ENCODE measurements at regions not wholly inside any gene's neighbourhood (a gene's known extent, or its start where the extent isn't known, plus 50 kb on each side); places are given as distances from the start of the nearest gene placed in this dataset.
"Not testable (repeated sequence)": the region's sequence is repeated elsewhere in the genome, so short reads cannot be mapped to it uniquely, and the experiment has no call there.

DNA sequence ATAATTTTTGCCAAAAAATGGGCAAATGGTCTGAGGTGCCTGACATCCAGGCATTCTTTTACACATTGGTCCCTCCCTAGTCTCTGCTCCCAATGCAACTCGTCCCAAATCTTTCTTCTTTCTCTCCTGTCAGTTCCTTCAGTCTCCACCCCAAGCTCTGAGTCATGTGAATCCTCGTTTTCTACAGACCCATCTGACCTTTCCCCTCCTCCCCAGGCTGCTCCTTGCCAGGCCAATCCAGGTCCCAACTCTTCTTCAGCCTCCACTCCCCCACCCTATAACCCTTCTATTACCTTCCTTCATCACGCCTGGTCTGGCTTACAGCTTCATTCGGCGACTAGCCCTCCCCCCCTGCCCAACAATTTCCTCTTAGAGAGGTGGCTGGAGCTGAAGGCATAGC, 55.3 kb downstream of the BBS10 start:
- in situ Hi-C loops (cut with HindIII; ENCODE audit: low pct_unique_long_range_greater_than_20kb, low sequenced_read_pairs); DNase-seq (ENCODE audit: low read depth, low spot score): not testable (repeated sequence)

DNA sequence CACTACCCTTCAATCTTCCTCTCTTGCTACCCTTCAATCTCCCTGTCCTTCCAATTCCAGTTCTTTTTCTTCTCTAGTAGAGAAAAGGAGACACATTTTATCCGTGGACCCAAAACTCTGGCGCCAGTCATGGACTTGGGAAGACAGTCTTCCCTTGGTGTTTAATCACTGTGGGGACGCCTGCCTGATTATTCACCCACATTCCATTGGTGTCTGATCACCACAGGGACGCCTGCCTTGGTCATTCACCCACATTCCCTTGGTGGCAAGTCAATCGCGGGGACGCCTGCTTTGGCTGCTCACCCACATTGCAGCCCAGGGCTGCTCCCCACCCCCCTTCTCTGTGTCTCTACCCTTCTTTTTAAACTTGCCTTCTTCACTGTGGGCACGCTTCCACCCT, 55.9 kb downstream of the BBS10 start:
- in situ Hi-C loops (cut with HindIII; ENCODE audit: low pct_unique_long_range_greater_than_20kb, low sequenced_read_pairs); DNase-seq (ENCODE audit: low read depth, low spot score): not testable (repeated sequence)

DNA sequence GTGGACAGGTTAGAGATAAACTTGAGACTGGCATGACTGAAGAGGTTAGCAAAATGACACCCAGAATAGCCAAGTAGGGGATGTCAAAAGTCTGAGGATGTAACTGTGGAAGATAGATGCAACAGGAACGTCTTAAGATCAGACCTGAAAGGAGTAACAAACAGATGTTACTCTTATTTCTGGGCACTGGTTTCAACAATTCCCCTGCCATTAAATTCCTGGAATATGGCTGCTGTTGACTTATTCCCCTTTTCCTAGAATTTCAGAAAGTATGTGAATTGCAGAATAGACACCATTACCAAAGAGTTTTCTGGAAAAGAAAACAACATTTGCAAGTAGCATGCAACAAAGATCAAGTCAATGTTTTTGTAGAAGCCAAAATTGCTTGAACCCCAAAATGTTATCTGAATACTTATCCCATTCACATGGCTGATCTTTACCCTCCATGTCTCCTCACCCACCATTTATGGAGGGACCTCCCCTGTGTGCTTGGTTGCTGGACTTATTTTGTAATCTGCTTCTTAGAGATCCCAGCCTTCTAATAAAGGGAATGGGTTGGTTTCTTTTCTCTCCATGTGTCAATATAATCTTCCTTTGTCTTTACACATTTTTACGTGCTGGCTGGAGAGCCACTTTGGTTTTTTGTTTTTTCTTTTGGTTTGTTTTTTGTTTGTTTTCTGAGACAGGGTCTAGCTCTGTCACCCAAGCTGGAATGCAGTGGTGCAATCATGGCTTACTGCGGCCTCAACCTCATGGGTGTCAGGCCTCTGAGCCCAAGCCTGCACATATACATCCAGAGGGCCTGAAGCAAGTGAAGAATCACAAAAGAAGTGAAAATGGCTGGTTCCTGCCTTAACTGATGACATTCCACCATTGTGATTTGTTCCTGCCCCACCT, 57.0 kb downstream of the BBS10 start:
- in situ Hi-C loops (cut with HindIII; ENCODE audit: low pct_unique_long_range_greater_than_20kb, low sequenced_read_pairs) = no loop called here
- no peak for DNase-seq (ENCODE audit: low read depth, low spot score)

DNA sequence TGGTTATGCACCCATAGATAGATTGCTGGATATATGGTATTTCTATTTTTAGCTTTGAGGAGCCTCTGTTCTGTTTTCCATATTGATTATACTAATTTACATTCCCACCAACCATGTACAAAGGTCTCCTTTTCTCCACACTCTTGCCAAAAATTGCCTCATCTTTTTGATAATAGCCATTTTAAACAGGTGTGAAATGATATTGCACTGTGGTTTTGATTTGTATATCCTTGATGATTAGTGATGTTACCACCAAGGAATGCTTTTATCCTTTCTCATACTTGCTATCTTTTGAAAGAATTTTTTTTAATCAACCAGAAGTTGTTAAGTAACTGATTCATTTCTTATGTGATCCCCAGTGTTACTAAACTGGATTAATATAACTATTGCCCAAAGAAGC, 60.0 kb downstream of the BBS10 start:
- no peak for DNase-seq (ENCODE audit: low read depth, low spot score)
- in situ Hi-C loops (cut with HindIII; ENCODE audit: low pct_unique_long_range_greater_than_20kb, low sequenced_read_pairs) = no loop called here

DNA sequence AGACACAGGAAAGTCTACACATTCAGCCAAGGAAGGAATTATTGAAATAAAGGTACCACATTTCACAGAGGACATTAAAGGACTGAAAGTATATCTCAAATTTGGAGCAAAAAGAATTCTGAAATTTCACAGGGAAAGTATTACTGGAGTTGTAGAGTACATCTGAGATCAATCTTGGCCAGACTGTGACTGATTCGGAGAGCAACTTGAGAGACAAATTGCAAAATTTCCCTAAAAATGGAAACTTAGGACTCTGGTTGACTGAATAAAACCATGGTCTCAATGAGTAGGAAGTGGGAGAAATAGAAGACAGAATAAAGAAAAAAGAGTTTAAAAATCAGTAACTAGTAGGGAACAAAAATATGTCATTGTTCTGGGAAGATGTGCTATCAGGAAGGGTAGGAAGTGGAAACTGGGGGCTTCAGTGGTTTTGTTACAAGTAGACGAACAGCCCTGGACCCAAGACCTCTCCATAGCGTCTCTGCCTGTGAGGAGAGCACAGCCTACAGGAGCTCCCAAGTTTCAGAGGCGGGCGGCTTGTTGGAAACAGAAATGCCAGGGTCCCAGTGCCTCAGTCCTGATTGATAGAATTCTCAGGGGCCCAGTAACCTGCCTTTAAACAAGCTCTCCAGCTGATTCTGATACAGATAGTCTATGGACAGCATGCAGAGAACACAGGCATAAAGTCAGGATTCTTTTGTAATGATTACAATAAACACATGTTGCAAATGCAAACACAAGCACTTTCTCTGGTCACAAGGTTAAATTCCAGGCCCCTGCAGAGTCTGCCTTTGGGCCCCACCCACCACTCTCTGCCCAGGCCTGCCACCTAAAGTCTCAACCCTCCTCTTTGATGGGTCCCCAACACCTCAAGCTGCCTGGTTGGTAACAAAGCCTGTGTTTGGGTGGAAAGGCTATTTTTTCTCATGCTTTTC, 63.1 kb downstream of the BBS10 start:
- in situ Hi-C loops (cut with HindIII; ENCODE audit: low pct_unique_long_range_greater_than_20kb, low sequenced_read_pairs) = no loop called here
- no peak for DNase-seq (ENCODE audit: low read depth, low spot score)

DNA sequence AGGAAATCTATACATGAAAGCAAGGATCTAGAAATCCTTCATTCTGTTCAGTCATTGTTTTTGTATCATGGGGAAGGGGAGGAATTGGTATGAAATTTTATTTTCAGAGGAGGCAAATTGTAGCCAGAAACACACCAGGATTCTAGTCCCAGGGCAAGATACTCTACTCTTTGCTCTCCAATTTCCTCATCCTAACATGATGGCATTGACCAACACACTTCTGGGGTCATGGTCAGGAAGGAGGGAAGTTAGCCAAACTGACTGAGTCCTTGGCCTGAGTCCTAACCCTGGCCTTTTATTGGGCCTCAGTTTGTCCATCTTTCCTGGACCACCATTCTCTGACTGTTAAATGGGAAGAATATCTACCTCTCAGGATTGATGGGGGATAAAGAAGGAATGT, 65.5 kb downstream of the BBS10 start:
- no peak for DNase-seq (ENCODE audit: low read depth, low spot score)
- in situ Hi-C loops (cut with HindIII; ENCODE audit: low pct_unique_long_range_greater_than_20kb, low sequenced_read_pairs) = no loop called here

DNA sequence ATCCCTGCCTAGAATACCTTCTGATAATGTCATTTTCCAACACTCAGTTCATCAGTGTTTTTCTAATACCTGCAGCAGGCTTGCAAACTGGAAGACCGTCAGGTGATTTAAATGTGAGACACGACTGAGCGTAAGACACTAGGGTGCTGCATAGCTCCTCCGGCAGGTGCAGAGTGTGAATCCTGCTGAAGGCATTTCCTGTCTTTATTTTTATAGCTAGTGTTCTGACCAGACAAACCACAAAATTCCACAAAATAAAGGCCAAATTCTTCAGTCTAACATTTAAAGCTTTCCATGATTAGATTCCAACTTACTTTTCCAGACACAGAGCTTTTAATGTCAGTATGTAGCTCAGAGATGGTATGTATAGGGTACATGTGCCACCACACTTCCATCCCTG, 70.7 kb downstream of the BBS10 start:
- no peak for DNase-seq (ENCODE audit: low read depth, low spot score)
- in situ Hi-C loops (cut with HindIII; ENCODE audit: low pct_unique_long_range_greater_than_20kb, low sequenced_read_pairs) = no loop called here

DNA sequence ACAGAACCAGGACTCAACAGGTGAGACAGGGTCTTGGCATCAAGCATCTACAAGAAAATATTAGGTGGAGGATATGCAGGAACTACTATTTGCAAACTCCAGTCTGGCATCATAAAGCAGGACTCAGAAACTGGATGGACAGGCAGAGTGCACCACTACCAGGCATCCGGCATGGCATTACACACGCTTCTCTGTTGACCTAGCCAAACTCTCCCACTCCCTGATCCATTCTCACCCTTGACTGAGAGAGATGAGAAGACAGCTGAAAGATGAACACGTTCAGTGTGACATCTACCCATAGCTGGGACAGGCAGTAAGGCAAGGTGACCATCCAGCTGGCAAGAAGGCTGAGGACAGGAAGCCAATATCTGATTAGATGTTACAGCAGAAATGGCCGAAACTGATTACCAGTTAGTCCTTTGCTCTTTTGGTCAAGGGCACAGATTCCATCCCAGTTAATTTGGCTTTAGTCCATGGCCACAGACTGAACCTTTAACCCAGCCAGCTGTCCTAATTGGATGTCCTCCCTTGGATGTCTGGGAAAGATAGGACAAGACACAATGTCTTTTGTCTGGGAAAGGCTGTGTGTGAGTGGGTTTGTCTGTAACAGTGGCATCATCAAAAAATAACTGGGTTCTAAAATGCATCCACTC, 71.6 kb downstream of the BBS10 start:
- DNase-seq (ENCODE audit: low read depth, low spot score) = no peak
- in situ Hi-C loops (cut with HindIII; ENCODE audit: low pct_unique_long_range_greater_than_20kb, low sequenced_read_pairs) = no loop called here

DNA sequence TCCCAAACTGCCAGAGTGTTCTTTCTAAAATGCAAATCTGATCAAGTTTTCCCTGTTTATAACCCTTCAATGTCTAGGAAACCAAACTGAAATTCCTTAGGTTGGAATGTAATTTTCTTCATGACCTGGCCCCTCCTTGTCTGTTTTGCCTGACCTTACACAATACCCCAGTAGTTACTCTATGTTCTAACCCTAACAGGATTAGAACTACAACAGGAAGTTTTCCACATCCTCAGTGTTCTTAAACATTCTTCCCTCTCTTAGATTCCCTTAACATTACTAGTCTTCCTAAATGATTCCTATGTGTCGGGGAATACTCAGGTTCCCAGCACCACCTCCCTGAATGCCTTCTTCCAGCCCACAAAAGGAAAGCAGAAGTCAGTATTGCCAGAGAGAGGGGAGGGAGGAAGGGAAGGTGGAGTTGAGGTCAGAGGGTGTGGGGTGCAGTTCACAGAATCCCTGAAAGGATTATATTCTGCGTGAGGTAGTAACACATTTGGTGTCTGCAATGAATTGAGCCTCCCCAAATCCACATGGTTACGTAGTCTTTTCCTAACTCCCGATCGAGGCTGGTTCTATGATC, 72.6 kb downstream of the BBS10 start:
- in situ Hi-C loops (cut with HindIII; ENCODE audit: low pct_unique_long_range_greater_than_20kb, low sequenced_read_pairs) = no loop called here
- no peak for DNase-seq (ENCODE audit: low read depth, low spot score)

DNA sequence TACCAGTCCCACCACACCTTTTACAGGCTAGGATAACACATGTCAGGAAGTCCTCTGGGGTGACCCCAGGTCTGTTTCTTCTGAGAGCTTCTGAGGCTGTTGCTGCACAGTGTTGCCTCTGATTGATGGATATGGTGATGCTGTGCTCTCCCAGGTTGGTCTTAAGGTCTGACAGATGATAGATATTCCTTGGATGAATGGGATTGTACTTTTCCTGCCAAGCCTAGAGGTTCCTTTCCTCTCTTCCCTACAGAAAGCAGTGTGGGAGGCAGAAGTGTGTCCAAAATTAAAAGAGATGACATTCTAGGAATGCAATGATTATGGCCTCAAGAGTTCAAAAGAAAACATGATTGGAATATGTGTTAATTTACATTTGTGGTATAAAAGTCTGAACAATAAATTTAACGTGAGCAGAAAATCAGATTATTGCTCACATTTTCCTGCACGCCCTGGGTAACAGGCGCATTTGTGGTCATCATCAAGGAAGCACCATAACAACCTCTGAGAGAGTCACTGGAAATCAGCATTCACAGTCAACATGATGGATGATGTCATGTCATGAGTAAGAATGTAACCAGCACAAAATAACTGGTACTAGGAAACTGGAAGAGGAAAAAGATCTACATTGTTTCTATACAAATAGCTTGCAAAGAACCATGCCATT, 73.7 kb downstream of the BBS10 start:
- in situ Hi-C loops (cut with HindIII; ENCODE audit: low pct_unique_long_range_greater_than_20kb, low sequenced_read_pairs) = no loop called here
- no peak for DNase-seq (ENCODE audit: low read depth, low spot score)

DNA sequence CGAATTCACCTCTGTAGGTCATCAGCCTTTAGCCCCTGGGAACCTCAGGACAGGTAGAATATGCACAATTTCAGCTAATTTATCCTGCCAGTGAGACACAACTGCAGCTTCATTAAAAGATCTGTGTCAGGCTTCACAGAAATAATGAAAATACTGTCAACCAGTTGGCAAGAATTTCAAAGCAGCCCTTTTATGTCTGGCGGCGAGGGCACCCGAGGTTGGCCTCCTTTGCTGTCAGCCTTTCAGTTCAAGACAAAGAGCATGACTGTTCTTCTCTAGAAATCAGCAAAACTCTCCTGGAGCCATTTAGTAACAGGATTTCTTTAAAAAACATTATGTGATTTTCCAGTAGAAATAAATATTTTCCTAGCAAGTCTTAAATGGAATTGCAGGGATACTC, 75.9 kb downstream of the BBS10 start:
- peak; percentile 84 for DNase-seq (ENCODE audit: low read depth, low spot score)
- in situ Hi-C loops (cut with HindIII; ENCODE audit: low pct_unique_long_range_greater_than_20kb, low sequenced_read_pairs) = no loop called here

DNA sequence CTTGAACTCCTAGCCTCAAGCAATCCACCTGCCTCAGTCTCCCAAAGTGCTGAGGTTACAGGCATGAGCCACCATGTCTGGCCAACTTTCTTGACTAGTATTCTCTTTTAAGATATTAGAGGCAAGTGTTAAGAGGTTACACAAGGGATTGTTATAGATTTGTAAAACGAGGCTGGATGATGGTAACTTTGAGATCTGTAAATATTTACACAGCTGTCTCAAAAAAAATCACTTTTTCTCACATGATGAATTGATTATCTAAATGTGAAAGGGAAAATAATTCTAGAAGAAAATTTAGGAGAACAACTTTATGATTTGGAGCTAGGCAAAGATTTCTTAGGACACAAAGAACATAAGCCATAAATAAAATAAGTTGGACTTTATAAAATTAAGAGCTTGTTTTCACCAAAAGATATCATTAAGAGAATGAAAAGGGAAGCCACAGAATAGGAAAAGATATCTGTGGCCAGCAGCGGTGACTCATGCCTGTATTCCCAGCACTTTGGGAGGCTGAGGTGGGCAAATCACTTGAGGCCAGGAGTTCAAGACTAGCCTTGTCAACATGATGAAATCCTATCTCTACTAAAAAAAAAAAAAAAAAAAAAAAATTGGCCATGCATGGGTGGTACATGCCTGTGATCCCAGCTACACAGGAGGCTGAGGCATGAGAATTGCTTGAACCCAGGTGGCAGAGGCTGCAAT, 77.4 kb downstream of the BBS10 start:
- in situ Hi-C loops (cut with HindIII; ENCODE audit: low pct_unique_long_range_greater_than_20kb, low sequenced_read_pairs) = no loop called here
- DNase-seq (ENCODE audit: low read depth, low spot score) = no peak

DNA sequence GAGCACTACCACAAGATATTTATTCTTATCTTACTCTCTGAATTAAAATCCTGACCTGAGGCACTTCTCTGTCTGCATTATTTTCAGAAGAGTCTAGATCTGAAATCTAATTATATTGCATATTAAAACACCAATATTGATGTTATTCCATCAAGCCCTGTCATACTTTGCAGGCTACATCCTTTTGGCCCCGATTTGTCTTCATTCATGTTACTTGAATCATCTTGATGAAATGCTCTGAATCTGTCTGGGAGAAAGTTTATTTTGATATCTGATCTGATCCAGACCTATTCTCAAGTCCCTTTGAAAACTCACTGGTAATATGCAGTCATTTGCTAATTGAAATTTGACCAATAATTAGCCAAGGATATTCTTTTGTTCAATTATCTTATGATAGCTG, 79.9 kb downstream of the BBS10 start:
- in situ Hi-C loops (cut with HindIII; ENCODE audit: low pct_unique_long_range_greater_than_20kb, low sequenced_read_pairs) = no loop called here
- DNase-seq (ENCODE audit: low read depth, low spot score) = no peak

DNA sequence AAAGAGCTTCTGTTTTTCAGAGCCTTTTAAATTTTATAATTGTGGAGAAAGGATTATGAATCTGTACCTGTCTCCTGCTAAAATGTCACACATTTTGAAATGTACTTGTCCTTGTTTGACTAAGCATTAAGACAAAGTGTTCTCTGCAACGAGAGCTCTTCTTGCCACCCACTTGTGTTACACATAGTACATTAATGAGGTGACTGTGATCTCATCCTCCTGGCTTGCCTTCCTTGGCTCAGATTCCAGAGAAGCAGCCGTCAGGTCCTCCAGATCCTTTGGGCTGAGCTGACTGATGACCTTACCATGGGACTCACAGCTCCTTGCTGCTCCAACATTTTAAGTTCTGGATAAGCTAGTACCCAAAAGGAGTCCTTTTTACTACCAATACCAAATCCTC, 81.4 kb downstream of the BBS10 start:
- DNase-seq (ENCODE audit: low read depth, low spot score) = no peak
- in situ Hi-C loops (cut with HindIII; ENCODE audit: low pct_unique_long_range_greater_than_20kb, low sequenced_read_pairs) = no loop called here

DNA sequence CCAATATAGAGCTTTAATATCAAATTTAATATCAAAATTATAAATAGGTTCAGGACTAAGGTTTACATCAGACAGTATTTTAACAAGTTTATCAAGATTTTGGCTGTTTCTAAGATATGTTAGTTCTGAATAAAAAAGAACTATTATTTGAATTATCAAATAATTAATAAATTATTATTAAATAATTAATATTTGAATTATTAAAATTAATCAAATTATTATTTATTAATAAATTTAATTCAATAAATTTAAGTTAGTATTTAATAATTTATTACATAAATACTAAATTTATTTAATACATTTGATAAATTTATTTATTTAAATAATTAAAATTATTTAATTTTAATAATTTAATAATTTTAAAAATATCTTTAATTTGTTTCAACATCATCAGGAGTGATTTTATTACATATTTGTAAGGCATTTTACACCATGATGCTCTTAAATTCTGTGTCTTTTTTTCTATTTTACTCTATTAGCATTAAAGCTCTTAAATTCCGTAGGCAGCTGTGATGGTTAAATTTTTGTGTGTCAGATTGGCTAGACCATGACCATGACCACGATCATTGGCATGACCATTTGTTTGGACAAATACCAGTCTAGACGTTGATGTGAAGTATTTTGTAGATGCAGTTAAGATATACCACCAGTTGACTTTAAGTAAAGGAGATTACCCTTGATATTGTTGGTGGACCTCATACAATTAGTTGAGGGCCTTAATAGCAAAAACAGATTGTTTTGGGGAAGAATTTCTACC, 82.6 kb downstream of the BBS10 start:
- in situ Hi-C loops (cut with HindIII; ENCODE audit: low pct_unique_long_range_greater_than_20kb, low sequenced_read_pairs) = no loop called here
- DNase-seq (ENCODE audit: low read depth, low spot score) = no peak

DNA sequence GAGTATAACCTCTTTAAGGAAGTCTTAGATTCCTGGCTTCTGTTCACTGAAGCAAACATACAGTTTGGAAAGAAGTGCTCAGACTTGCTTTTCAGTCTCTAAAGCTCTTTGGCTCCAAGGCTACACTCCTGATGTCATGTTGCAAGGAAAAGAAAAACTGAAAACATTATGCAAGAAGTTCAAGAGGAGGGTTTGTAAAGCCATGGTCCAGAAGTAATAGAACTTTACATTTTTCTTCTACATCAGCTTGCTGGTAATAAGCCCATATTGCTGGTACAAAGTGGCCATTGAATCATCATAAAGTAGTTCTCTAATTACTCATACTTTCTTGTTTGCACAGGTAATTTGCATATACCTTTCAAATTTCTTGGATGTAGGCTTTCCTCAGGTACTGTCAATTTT, 83.6 kb downstream of the BBS10 start:
- DNase-seq (ENCODE audit: low read depth, low spot score) = no peak
- in situ Hi-C loops (cut with HindIII; ENCODE audit: low pct_unique_long_range_greater_than_20kb, low sequenced_read_pairs) = no loop called here
